Esophagus muscularis mucosa (tissue), 4 donors: ENCODE measurements at regions not wholly inside any gene's neighbourhood (a gene's known extent, or its start where the extent isn't known, plus 50 kb on each side); places are given as distances from the start of the nearest gene placed in this dataset.

Experiments
- DNase-seq: peaks from one replicate; pipeline ENCODE4 v3.0.0-alpha.2; 2017; ENCODE audit errors: extremely low spot score
- H3K27ac ChIP-seq, 4 donors: fragments of 200-600 bp; sonication (generic); replicated peaks in 1 of 4; 1 replicate in 3 of 4; 2 replicates in 1 of 4; pipeline ENCODE4 v1.5.1; 2016 to 2019; ENCODE audit warnings: mild to moderate bottlenecking in 1 of 4
- H3K27me3 ChIP-seq, 4 donors: fragments of 200-600 bp; sonication (generic); one replicate each; pipeline versions ENCODE4 v1.5.1 to v1.6.0; 2016 to 2019
- H3K36me3 ChIP-seq, 4 donors: fragments of 200-600 bp; sonication (generic); one replicate each; pipeline ENCODE4 v1.5.1; 2016 to 2019
- H3K4me1 ChIP-seq, 4 donors: fragments of 200-600 bp; sonication (generic); one replicate each; pipeline ENCODE4 v1.5.1; 2016 to 2019
- H3K4me3 ChIP-seq, 4 donors: fragments of 200-600 bp; sonication (generic); 1 replicate in 2 of 4; 2 replicates in 2 of 4; pipeline ENCODE4 v1.5.1; 2016 to 2019; ENCODE audit warnings: mild to moderate bottlenecking in 4 of 4, moderate library complexity in 1 of 4
- H3K9me3 ChIP-seq, 4 donors: fragments of 200-600 bp; sonication (generic); 1 replicate in 3 of 4; 2 replicates in 1 of 4; pipeline ENCODE4 v1.5.1; 2016 to 2019
- EP300 ChIP-seq: sonication (generic); formaldehyde crosslinking; IDR thresholded peaks from one replicate; pipeline ENCODE4 v1.6.1; 2017; ENCODE audit warnings: antibody characterized with exemption
- POLR2A ChIP-seq: fragments of 450-650 bp; IDR thresholded peaks from one replicate; pipeline ENCODE4 v1.6.1; 2017; ENCODE audit warnings: antibody characterized with exemption, moderate library complexity, mild to moderate bottlenecking, low read depth
- POLR2AphosphoS5 ChIP-seq, 2 donors: sonication (generic); formaldehyde crosslinking; IDR thresholded peaks; one replicate each; pipeline ENCODE4 v1.6.1; 2017; ENCODE audit warnings: antibody characterized with exemption in 2 of 2
- WGBS: methylation state at CpG from one replicate; pipeline ENCODE4 v1.1.5; 2018; 5-methylcytosine and 5-hydroxymethylcytosine counted together
- intact Hi-C: fragments of 100-400 bp; cut with DNase I; formaldehyde crosslinking; loops from one replicate; pipeline ENCODE4 v1.15.1; 2023
- TF ChIP-seq, protein P1 (sequence below), 3 experiments: fragments of 200-600 bp in 2 of 3; fragments of 450-650 bp in 1 of 3; sonication (generic) in 2 of 3; IDR thresholded peaks; one replicate each; pipeline ENCODE4 v1.5.1; 2017 to 2019; ENCODE audit warnings: antibody characterized with exemption in 3 of 3, mild to moderate bottlenecking in 2 of 3, moderate library complexity in 1 of 3

DNA sequence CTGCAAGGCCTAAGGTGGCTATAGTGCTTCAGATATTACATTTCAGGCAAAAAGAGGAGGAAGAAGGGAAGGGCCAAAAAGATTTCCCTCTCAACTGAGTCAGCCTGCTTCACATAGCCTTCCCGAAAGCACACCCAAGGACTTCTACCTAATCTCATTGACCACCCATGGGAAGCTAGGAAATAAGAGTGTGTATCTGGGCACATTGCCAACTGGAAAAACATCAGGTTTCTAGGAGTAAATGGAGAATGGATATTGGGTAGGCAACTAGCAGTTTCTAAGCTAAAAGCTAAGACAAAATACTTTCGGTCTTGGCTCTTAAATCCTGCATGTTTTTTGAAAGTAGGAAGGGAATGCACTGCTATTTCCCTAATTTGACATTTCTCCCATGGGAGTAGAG, 221.7 kb upstream of the GRIP1 start:
- no peak overlapping the region for H3K4me3 ChIP-seq
- H3K27me3 ChIP-seq = no peaks in the 10 kb centered on the region
- no peaks in the 10 kb centered on the region for H3K9me3 ChIP-seq
- H3K36me3 ChIP-seq = no peaks in the 10 kb centered on the region
- intact Hi-C loops = no loop called here
- H3K4me1 ChIP-seq = peaks cover 0 to 47% (median 43%) of the 10 kb centered on the region in 4 donors
- TF ChIP-seq, protein P1, sequence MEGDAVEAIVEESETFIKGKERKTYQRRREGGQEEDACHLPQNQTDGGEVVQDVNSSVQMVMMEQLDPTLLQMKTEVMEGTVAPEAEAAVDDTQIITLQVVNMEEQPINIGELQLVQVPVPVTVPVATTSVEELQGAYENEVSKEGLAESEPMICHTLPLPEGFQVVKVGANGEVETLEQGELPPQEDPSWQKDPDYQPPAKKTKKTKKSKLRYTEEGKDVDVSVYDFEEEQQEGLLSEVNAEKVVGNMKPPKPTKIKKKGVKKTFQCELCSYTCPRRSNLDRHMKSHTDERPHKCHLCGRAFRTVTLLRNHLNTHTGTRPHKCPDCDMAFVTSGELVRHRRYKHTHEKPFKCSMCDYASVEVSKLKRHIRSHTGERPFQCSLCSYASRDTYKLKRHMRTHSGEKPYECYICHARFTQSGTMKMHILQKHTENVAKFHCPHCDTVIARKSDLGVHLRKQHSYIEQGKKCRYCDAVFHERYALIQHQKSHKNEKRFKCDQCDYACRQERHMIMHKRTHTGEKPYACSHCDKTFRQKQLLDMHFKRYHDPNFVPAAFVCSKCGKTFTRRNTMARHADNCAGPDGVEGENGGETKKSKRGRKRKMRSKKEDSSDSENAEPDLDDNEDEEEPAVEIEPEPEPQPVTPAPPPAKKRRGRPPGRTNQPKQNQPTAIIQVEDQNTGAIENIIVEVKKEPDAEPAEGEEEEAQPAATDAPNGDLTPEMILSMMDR (IDR thresholded peaks at IDR 0.05) = no peak
- TF ChIP-seq POLR2AphosphoS5 (IDR thresholded peaks at IDR 0.05) (no peak), POLR2A (no peak), EP300 (no peak)
- WGBS = 73% methylated on average over 2 of the region's 2 CpGs
- no peak overlapping the region for H3K27ac ChIP-seq
- no peak for DNase-seq

DNA sequence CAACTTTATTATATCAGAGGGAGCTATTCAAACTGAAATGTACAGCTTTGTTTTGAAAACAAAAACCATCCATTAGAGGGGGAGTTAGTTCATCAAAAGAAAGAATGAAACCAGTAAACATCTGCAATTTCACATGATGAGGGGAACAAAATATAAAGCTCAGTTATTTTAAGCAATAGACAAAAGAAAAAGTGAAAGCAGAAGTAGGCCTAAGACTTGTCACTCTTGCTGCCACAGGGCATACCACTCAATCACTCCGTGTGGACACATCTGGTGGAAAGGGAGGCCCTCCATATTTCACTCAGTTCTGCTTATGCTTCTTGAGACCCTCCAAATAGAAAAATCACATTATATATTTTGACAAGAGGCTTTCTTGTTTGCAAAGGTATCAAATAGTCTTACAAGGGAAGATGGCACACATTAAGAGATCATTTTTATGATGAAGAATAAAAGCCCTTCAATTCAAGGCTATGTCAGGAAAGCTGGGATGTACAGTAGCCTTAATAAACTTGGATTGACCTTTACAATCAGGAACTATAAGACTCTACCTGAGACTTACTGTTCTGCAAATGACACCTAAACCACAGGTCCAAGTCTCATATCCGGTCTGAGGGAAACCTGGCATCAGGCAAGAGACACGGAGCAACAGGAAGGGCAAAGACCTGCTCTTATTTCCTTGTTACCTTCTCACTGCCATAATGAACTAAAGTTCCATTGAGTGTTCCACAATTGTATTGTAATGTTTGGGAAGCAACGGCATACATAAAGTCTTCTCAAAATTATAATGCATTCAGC, 222.5 kb upstream of the GRIP1 start:
- Histone ChIP-seq H3K36me3 (no peaks in the 10 kb centered on the region), H3K27ac (no peak overlapping the region), H3K4me1 (peaks cover 0 to 41% (median 37%) of the 10 kb centered on the region in 4 donors), H3K9me3 (no peaks in the 10 kb centered on the region), H3K4me3 (no peak overlapping the region), H3K27me3 (no peaks in the 10 kb centered on the region)
- TF ChIP-seq EP300 (no peak), POLR2A (no peak), POLR2AphosphoS5 (IDR thresholded peaks at IDR 0.05) (no peak)
- TF ChIP-seq, protein P1 (IDR thresholded peaks at IDR 0.05) = no peak
- no peak for DNase-seq
- intact Hi-C loops = no loop called here
- WGBS = 64% methylated on average over 4 of the region's 4 CpGs

DNA sequence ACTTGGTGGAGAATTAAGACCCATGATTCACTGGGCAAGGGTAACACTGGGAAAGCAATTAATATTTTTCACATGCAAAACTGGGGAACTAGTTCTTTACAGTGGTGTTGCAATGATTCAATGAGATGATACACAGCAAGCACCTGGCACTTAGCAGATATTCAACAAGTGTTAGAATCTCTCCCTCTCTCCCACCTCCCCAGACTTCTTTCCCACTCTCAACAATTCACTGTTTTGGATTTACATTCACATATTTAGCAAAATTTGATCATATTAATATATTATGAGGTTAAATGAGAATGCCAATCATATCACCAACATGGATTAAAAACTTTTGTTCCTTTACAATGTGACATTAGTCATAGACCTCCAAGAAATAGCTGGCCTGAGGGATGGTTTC, 223.1 kb upstream of the GRIP1 start:
- no peak overlapping the region for H3K27ac ChIP-seq
- no peaks in the 10 kb centered on the region for H3K36me3 ChIP-seq
- DNase-seq = no peak
- H3K27me3 ChIP-seq = no peaks in the 10 kb centered on the region
- peaks cover 0 to 35% (median 32%) of the 10 kb centered on the region in 4 donors for H3K4me1 ChIP-seq
- no peak for TF ChIP-seq POLR2A
- TF ChIP-seq EP300 = no peak
- TF ChIP-seq, protein P1 (IDR thresholded peaks at IDR 0.05) = no peak
- no peak for TF ChIP-seq POLR2AphosphoS5 (IDR thresholded peaks at IDR 0.05)
- no peaks in the 10 kb centered on the region for H3K9me3 ChIP-seq
- intact Hi-C loops = no loop called here
- no peak overlapping the region for H3K4me3 ChIP-seq

DNA sequence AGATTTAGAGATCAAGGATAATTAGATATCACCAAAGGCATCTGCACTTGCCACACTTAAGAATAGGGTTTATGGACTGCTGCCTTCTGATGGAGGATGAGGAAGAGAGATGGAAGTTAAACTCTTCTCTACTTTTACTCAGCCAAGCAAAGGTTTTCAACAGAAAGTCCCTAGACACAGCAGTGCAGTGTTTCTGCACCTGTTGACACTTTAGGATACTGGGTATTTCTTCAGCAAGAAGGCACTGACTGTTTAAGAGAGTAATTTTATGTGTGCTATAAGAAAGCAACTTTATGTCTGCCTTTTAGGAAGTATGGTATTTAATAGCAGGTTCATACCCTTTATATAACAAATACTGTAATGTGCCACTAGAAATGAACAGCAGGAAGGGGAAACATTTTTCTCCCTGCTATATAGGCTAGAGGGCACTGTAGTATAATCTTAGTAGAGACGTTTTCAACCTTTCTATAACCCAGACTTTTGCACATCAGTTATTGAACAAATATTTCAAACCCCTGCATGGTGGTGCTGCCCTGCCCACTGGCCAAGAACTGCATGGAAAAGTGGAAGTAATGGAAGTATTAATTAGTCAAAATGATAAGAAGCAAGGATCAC, 225.0 kb upstream of the GRIP1 start:
- 18% methylated on average over 1 of the region's 1 CpG for WGBS
- Histone ChIP-seq H3K27me3 (no peaks in the 10 kb centered on the region), H3K36me3 (no peaks in the 10 kb centered on the region), H3K4me3 (no peak overlapping the region), H3K9me3 (no peaks in the 10 kb centered on the region), H3K4me1 (peaks cover 0 to 16% (median 15%) of the 10 kb centered on the region in 4 donors), H3K27ac (no peak overlapping the region)
- DNase-seq = no peak
- no peak for TF ChIP-seq POLR2A
- TF ChIP-seq, protein P1 (IDR thresholded peaks at IDR 0.05) = peak; percentile 15 to 25 (median 17)
- intact Hi-C loops = no loop called here
